ENCODE measurements at regions not wholly inside any gene's neighbourhood (a gene's known extent, or its start where the extent isn't known, plus 50 kb on each side); places are given as distances from the start of the nearest gene placed in this dataset.

DNA sequence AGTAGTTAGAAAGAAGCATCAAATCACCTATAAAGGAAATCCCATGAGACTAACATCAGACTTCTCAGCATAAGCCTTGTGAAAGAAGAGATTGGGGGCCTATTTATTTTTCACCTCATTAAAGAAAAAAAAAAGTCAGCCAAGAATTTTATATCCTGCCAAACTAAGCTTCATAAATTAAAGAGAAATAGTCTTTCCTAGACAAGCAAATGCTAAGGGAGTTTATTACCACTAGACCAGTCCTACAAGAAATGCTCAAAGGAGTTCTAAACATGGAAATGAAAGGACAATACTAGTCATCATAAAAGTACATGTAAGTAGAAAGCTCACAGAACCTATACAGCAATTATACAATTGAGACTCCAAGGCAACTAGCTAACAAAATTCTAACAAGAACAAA lies 96.5 kb upstream of the OLIG3 start:
- TF ChIP-seq, protein P1, sequence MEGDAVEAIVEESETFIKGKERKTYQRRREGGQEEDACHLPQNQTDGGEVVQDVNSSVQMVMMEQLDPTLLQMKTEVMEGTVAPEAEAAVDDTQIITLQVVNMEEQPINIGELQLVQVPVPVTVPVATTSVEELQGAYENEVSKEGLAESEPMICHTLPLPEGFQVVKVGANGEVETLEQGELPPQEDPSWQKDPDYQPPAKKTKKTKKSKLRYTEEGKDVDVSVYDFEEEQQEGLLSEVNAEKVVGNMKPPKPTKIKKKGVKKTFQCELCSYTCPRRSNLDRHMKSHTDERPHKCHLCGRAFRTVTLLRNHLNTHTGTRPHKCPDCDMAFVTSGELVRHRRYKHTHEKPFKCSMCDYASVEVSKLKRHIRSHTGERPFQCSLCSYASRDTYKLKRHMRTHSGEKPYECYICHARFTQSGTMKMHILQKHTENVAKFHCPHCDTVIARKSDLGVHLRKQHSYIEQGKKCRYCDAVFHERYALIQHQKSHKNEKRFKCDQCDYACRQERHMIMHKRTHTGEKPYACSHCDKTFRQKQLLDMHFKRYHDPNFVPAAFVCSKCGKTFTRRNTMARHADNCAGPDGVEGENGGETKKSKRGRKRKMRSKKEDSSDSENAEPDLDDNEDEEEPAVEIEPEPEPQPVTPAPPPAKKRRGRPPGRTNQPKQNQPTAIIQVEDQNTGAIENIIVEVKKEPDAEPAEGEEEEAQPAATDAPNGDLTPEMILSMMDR (IDR thresholded peaks at IDR 0.05), result no peak
- TF ChIP-seq POLR2A (IDR thresholded peaks at IDR 0.05) (no peak), POLR2AphosphoS5 (IDR thresholded peaks at IDR 0.05; ENCODE audit: insufficient read depth in 1 of 2, low read depth in 1 of 2) (no peak)

All from vagina (tissue), 2 donors.